ENCODE measurements at regions not wholly inside any gene's neighbourhood (a gene's known extent, or its start where the extent isn't known, plus 50 kb on each side); places are given as distances from the start of the nearest gene placed in this dataset.

GRCh38 chr11:131185915-131186314 is 184.5 kb upstream of the NTM start:
- TF ChIP-seq CREM (CRISPR knock-in tag; IDR thresholded peaks at IDR 0.05), result no peak
- TF ChIP-seq TEAD1 (CRISPR knock-in tag; IDR thresholded peaks at IDR 0.05), result no peak
- TF ChIP-seq RELA (CRISPR knock-in tag; IDR thresholded peaks at IDR 0.05; ENCODE audit: borderline replicate concordance), result no peak
- no peak for TF ChIP-seq USF1 (CRISPR knock-in tag; IDR thresholded peaks at IDR 0.05)
- no peak for TF ChIP-seq ZBTB43 (CRISPR knock-in tag; IDR thresholded peaks at IDR 0.05)
- no peak for TF ChIP-seq NR1H2 (CRISPR knock-in tag; IDR thresholded peaks at IDR 0.05)
- no peak for TF ChIP-seq HMGXB4 (CRISPR knock-in tag; IDR thresholded peaks at IDR 0.05)
- TF ChIP-seq ETV6 (CRISPR knock-in tag; IDR thresholded peaks at IDR 0.05), result no peak
